SU-DHL-6 (cell line): ENCODE measurements at regions not wholly inside any gene's neighbourhood (a gene's known extent, or its start where the extent isn't known, plus 50 kb on each side); places are given as distances from the start of the nearest gene placed in this dataset.

Experiments used
- H2AFZ ChIP-seq: fragments of 200-600 bp; sonication (generic); 2 replicates; pipeline ENCODE4 v1.6.1; 2014; ENCODE audit warnings: low read depth, mild to moderate bottlenecking, moderate library complexity, mixed read lengths, antibody characterized with exemption, low read length; ENCODE audit not compliant: severe bottlenecking
- H3F3A ChIP-seq: fragments of 200-600 bp; shearing (Covaris generic); 2 replicates; pipeline ENCODE4 v1.6.0; 2016; ENCODE audit warnings: antibody characterized with exemption, mild to moderate bottlenecking; ENCODE audit not compliant: insufficient read depth
- H3K27ac ChIP-seq: fragments of 200-600 bp; sonication (generic); 2 replicates; pipeline ENCODE4 v1.5.1; 2016; ENCODE audit warnings: low read depth, mild to moderate bottlenecking, low read length, moderate library complexity, mixed read lengths
- H3K27me3 ChIP-seq: fragments of 200-600 bp; sonication (generic), shearing (Covaris generic); 2 replicates; pipeline ENCODE4 v1.6.0; 2014; ENCODE audit warnings: mild to moderate bottlenecking, low read length
- H3K36me3 ChIP-seq: fragments of 200-600 bp; sonication (generic); 2 replicates; pipeline ENCODE4 v1.6.1; 2014; ENCODE audit warnings: mild to moderate bottlenecking, low read length, mixed read lengths
- H3K4me2 ChIP-seq: fragments of 300-600, 200-600 bp; shearing (Covaris generic), sonication (generic); 2 replicates; pipeline ENCODE4 v1.6.0; 2014; ENCODE audit warnings: low read length, low read depth, mild to moderate bottlenecking; ENCODE audit not compliant: poor library complexity, severe bottlenecking
- H3K4me3 ChIP-seq: fragments of 200-600 bp; sonication (generic); 2 replicates; pipeline ENCODE4 v1.5.1; 2014; ENCODE audit warnings: antibody characterized with exemption, low read length, mild to moderate bottlenecking, mixed read lengths; ENCODE audit not compliant: insufficient read depth, poor library complexity, severe bottlenecking
- H3K79me2 ChIP-seq: fragments of 200-600 bp; sonication (generic); 2 replicates; pipeline ENCODE4 v1.6.1; 2014; ENCODE audit warnings: mild to moderate bottlenecking, low read length, moderate library complexity; ENCODE audit not compliant: insufficient read depth
- H3K9ac ChIP-seq: fragments of 200-600 bp; sonication (generic); 2 replicates; pipeline ENCODE4 v1.7.0; 2014; ENCODE audit warnings: mild to moderate bottlenecking, low read length
- H3K9me2 ChIP-seq: fragments of 200-600 bp; sonication (generic); replicated peaks from 2 replicates; pipeline ENCODE4 v1.6.1; 2014; ENCODE audit warnings: low read length; ENCODE audit not compliant: insufficient read depth
- H3K9me3 ChIP-seq: fragments of 200-600 bp; sonication (generic); 2 replicates; pipeline ENCODE4 v1.6.1; 2014; ENCODE audit warnings: low read length, mixed read lengths; ENCODE audit not compliant: insufficient read depth
- H4K20me1 ChIP-seq: fragments of 200-600 bp; sonication (generic); 2 replicates; pipeline ENCODE4 v1.6.1; 2014; ENCODE audit warnings: low read depth, mild to moderate bottlenecking, antibody characterized with exemption, low read length, moderate library complexity, mixed read lengths
- CTCF ChIP-seq: fragments of 200-600 bp; sonication (generic); IDR thresholded peaks from one replicate; pipeline ENCODE4 v1.5.1; 2017; ENCODE audit warnings: antibody characterized with exemption, mild to moderate bottlenecking, low read length, moderate library complexity; ENCODE audit not compliant: insufficient read depth, poor library complexity, severe bottlenecking
- EZH2phosphoT487 ChIP-seq: fragments of 200-600 bp; sonication (generic), shearing (Covaris generic); conservative IDR thresholded peaks from 2 replicates; pipeline ENCODE4 v1.6.1; 2018; ENCODE audit warnings: mild to moderate bottlenecking, antibody characterized with exemption, low read length, moderate library complexity, mixed read lengths

- Histone ChIP-seq H3K9me2 (no peaks in the 10 kb centered on the region), H3K36me3 (no peaks in the 10 kb centered on the region), H2AFZ (no peak overlapping the region), H3K4me2 (no peak overlapping the region), H3K27ac (no peak overlapping the region), H3K4me3 (no peak overlapping the region), H3K27me3 (no peaks in the 10 kb centered on the region), H3F3A (no peaks in the 10 kb centered on the region), H4K20me1 (no peaks in the 10 kb centered on the region), H3K9ac (no peak overlapping the region), H3K79me2 (no peaks in the 10 kb centered on the region), H3K9me3 (no peaks in the 10 kb centered on the region)
- TF ChIP-seq CTCF (no peak), EZH2phosphoT487 (no peak)
These were observed 265.6 kb upstream of the CDIN1 start for GRCh38 chr15:36313736-36314280.

DNA sequence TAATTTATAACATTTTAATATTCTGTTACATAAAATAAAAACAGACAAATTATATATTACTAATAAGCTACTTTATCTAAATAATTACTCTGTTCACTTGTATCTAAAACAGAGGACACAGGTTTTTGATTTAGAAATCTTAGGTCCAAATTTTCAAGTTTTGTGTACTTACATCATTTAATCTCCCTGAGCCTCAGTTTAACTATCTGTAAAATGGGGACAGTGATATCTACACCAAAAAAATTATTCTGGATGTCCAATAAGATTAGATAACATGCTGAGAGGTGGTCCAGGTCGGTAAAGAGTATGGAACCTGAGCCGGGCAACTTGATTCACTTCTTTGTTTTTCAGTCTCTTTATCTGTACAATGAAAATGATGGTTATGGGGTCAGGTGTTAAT, 263.8 kb upstream of the CDIN1 start:
- Histone ChIP-seq H3K27me3 (no peaks in the 10 kb centered on the region), H3F3A (no peaks in the 10 kb centered on the region), H3K9me3 (no peaks in the 10 kb centered on the region), H3K79me2 (no peaks in the 10 kb centered on the region), H4K20me1 (no peaks in the 10 kb centered on the region), H3K4me3 (no peak overlapping the region), H3K9ac (no peak overlapping the region), H3K27ac (no peak overlapping the region), H3K4me2 (no peak overlapping the region), H2AFZ (no peak overlapping the region), H3K36me3 (no peaks in the 10 kb centered on the region), H3K9me2 (no peaks in the 10 kb centered on the region)
- TF ChIP-seq CTCF, result no peak
- TF ChIP-seq EZH2phosphoT487, result no peak

- no peaks in the 10 kb centered on the region for H3K79me2 ChIP-seq
- H3K4me3 ChIP-seq, result no peak overlapping the region
- no peak overlapping the region for H3K9ac ChIP-seq
- no peak overlapping the region for H3K4me2 ChIP-seq
- no peaks in the 10 kb centered on the region for H3K9me3 ChIP-seq
- H3K9me2 ChIP-seq, result no peaks in the 10 kb centered on the region
- no peaks in the 10 kb centered on the region for H4K20me1 ChIP-seq
- H3F3A ChIP-seq, result no peaks in the 10 kb centered on the region
- TF ChIP-seq EZH2phosphoT487, result no peak
- no peak for TF ChIP-seq CTCF
- H3K27me3 ChIP-seq, result no peaks in the 10 kb centered on the region; the same call in 1 of the 2 replicates
- no peaks in the 10 kb centered on the region for H3K36me3 ChIP-seq
- no peak overlapping the region for H2AFZ ChIP-seq
- no peak overlapping the region for H3K27ac ChIP-seq
These were observed 255.8 kb upstream of the CDIN1 start for GRCh38 chr15:36323615-36324014.

DNA sequence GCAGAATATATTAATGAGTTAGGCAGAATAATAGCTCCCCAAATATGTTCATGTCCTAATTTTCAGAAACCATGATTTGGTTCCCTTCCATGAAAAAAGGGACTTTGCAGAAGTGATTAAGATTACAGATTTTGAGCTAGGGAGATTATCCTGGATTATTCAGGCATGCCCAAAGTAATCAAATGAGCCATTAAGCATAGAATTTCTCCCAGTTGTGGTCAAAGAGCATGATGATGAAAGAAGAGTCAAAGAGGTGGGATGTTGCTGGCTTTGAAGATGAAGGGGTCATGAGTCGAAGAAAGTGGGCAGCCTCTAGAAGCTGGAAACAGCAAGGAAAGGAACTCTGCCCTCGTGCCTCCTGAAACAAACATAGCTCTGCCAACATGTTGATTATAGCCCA, 254.2 kb upstream of the CDIN1 start:
- no peaks in the 10 kb centered on the region; the same call in 1 of the 2 replicates for H3K27me3 ChIP-seq
- H3K9me3 ChIP-seq, result no peaks in the 10 kb centered on the region
- no peak overlapping the region for H3K9ac ChIP-seq
- no peaks in the 10 kb centered on the region for H3K36me3 ChIP-seq
- H4K20me1 ChIP-seq, result no peaks in the 10 kb centered on the region
- H3K9me2 ChIP-seq, result no peaks in the 10 kb centered on the region
- no peaks in the 10 kb centered on the region for H3K79me2 ChIP-seq
- no peak overlapping the region for H3K4me2 ChIP-seq
- TF ChIP-seq CTCF (no peak), EZH2phosphoT487 (no peak)
- no peaks in the 10 kb centered on the region for H3F3A ChIP-seq
- no peak overlapping the region for H2AFZ ChIP-seq
- H3K27ac ChIP-seq, result no peak overlapping the region
- H3K4me3 ChIP-seq, result no peak overlapping the region
